ENCODE measurements at regions not wholly inside any gene's neighbourhood (a gene's known extent, or its start where the extent isn't known, plus 50 kb on each side); places are given as distances from the start of the nearest gene placed in this dataset.

DNA sequence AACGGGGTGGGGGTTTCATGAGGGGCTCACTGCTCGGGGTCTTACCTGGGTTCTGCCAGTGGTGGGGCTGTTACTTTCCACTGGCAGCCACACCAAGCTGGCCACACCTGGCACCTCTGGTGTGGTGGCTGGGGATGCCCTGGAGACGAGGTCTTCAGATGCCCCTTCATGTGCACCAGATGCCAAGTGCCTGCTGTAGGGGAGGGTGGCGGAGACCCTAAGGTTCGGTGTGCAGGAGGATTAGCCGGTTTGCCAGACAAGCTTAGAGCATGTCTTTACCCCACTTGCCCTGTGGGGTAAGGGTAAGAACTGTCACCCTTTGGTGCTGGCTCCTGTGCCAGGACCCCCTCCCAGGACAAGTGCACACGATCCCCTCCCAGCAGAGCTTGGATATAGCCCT, 188.3 kb downstream of the TJP1 start:
- Histone ChIP-seq H3K4me1 (ENCODE audit: control insufficient read depth, extremely low read depth, insufficient read depth, low read length) (no peaks in the 10 kb centered on the region), H3K9ac (replicated peaks; ENCODE audit: extremely low read depth, insufficient read depth, low read length) (no peak overlapping the region), H3K9me1 (replicated peaks; ENCODE audit: control insufficient read depth, extremely low read depth, insufficient read depth, low read length) (no peaks in the 10 kb centered on the region), H3K36me3 (ENCODE audit: control insufficient read depth in 2 of 2, extremely low read depth in 1 of 2, insufficient read depth in 2 of 2, low read length in 2 of 2) (no peaks in the 10 kb centered on the region), H3K4me2 (ENCODE audit: insufficient read depth, low read length) (no peak overlapping the region), H3K27me3 (ENCODE audit: control insufficient read depth in 2 of 2, insufficient read depth in 2 of 2, low read length in 2 of 2) (no peaks in the 10 kb centered on the region), H3K79me2 (ENCODE audit: control insufficient read depth, insufficient read depth, low read length) (no peaks in the 10 kb centered on the region), H2AFZ (ENCODE audit: low read depth, low read length) (no peak overlapping the region), H3K27ac (ENCODE audit: insufficient read depth, low read depth, low read length) (no peak overlapping the region), H3K9me3 (replicated peaks; ENCODE audit: control insufficient read depth, insufficient read depth, low read length) (no peaks in the 10 kb centered on the region), H4K20me1 (replicated peaks; ENCODE audit: control insufficient read depth, extremely low read depth, insufficient read depth, low read length) (no peaks in the 10 kb centered on the region), H3K4me3 (replicated peaks in 1 of 3; ENCODE audit: insufficient read depth in 1 of 3, low read depth in 1 of 3, low read length in 3 of 3) (no peak overlapping the region)
- intact Hi-C loops (cut with micrococcal nuclease), result no loop called here
- dilution Hi-C loops (cut with MboI; ENCODE audit: extremely low pct_ligation_motif_present, low sequenced_read_pairs), result no loop called here
- DNase-seq (ENCODE audit: low read depth, low spot score) (no peak), FAIRE-seq (no peak)
- TF ChIP-seq, protein P1, sequence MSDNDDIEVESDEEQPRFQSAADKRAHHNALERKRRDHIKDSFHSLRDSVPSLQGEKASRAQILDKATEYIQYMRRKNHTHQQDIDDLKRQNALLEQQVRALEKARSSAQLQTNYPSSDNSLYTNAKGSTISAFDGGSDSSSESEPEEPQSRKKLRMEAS (IDR thresholded peaks at IDR 0.05; ENCODE audit: insufficient read depth, insufficient read length), result no peak
- TF ChIP-seq, protein P2, sequence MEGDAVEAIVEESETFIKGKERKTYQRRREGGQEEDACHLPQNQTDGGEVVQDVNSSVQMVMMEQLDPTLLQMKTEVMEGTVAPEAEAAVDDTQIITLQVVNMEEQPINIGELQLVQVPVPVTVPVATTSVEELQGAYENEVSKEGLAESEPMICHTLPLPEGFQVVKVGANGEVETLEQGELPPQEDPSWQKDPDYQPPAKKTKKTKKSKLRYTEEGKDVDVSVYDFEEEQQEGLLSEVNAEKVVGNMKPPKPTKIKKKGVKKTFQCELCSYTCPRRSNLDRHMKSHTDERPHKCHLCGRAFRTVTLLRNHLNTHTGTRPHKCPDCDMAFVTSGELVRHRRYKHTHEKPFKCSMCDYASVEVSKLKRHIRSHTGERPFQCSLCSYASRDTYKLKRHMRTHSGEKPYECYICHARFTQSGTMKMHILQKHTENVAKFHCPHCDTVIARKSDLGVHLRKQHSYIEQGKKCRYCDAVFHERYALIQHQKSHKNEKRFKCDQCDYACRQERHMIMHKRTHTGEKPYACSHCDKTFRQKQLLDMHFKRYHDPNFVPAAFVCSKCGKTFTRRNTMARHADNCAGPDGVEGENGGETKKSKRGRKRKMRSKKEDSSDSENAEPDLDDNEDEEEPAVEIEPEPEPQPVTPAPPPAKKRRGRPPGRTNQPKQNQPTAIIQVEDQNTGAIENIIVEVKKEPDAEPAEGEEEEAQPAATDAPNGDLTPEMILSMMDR (IDR thresholded peaks at IDR 0.05; ENCODE audit: extremely low read depth in 1 of 2, insufficient read depth in 1 of 2, low read depth in 1 of 2, low read length in 2 of 2), result no peak
- TF ChIP-seq FOS (IDR thresholded peaks at IDR 0.05; ENCODE audit: borderline replicate concordance, insufficient read depth, low read length) (no peak), EZH2 (IDR thresholded peaks at IDR 0.05; ENCODE audit: borderline replicate concordance, low read depth, low read length, severe bottlenecking) (no peak), GATA2 (IDR thresholded peaks at IDR 0.05; ENCODE audit: insufficient read depth, insufficient read length, low read depth, low read length) (no peak), MYC (IDR thresholded peaks at IDR 0.05; ENCODE audit: low read depth, low read length) (no peak), POLR2AphosphoS5 (IDR thresholded peaks at IDR 0.05; ENCODE audit: insufficient read depth, low read depth, low read length) (no peak), POLR2A (IDR thresholded peaks at IDR 0.05; ENCODE audit: low read depth, low read length) (no peak), JUN (IDR thresholded peaks at IDR 0.05; ENCODE audit: borderline replicate concordance, insufficient read depth, insufficient read length, low read depth) (no peak)
- no TSS peak for BruUV-seq (replicated peaks)
- ChIA-PET CTCF (no interaction called here), POLR2A (no interaction called here)
